ENCODE measurements at regions not wholly inside any gene's neighbourhood (a gene's known extent, or its start where the extent isn't known, plus 50 kb on each side); places are given as distances from the start of the nearest gene placed in this dataset.

GRCh38 chr11:128284634-128285033 lies 302.7 kb downstream of the ETS1 start:
- POLR2A ChIA-PET: no interaction called here
- DNase-seq: no peak
- no peaks in the 10 kb centered on the region; a peak in 2 of 4 replicates for H3K4me1 ChIP-seq (ENCODE audit: control insufficient read depth in 1 of 2, insufficient read depth in 2 of 2, low read depth in 1 of 2, low read length in 1 of 2)
- no peak overlapping the region for H2AFZ ChIP-seq (ENCODE audit: low read depth)
- no peaks in the 10 kb centered on the region for H3K36me3 ChIP-seq (replicated peaks in 1 of 2; ENCODE audit: control insufficient read depth in 1 of 2, insufficient read depth in 2 of 2, low read length in 1 of 2)
- TF ChIP-seq TEAD4 (IDR thresholded peaks at IDR 0.05; ENCODE audit: borderline replicate concordance, insufficient read depth) (no peak), YY1 (IDR thresholded peaks at IDR 0.05; ENCODE audit: low read depth) (no peak), MEF2A (IDR thresholded peaks at IDR 0.05; ENCODE audit: borderline replicate concordance, low read depth) (no peak), SMC3 (IDR thresholded peaks at IDR 0.05; ENCODE audit: low read depth, low read length) (no peak), IRF3 (IDR thresholded peaks at IDR 0.05; ENCODE audit: low read depth, low read length) (no peak), EP300 (IDR thresholded peaks at IDR 0.05; ENCODE audit: borderline replicate concordance in 1 of 2, low read depth in 1 of 2, low read length in 1 of 2) (no peak), CHD2 (IDR thresholded peaks at IDR 0.05; ENCODE audit: low read length, partially characterized antibody) (no peak), FOXM1 (IDR thresholded peaks at IDR 0.05; ENCODE audit: low read depth) (no peak), MAX (IDR thresholded peaks at IDR 0.05; ENCODE audit: low read depth) (no peak), GABPA (IDR thresholded peaks at IDR 0.05; ENCODE audit: low read depth) (no peak), NRF1 (IDR thresholded peaks at IDR 0.05; ENCODE audit: low read depth, low read length) (no peak), RFX5 (IDR thresholded peaks at IDR 0.05; ENCODE audit: low read length) (no peak), RCOR1 (IDR thresholded peaks at IDR 0.05; ENCODE audit: low read length) (no peak), EZH2phosphoT487 (IDR thresholded peaks at IDR 0.05; ENCODE audit: borderline replicate concordance, low read depth) (no peak), CTCF (IDR thresholded peaks at IDR 0.05) (no peak), RXRA (IDR thresholded peaks at IDR 0.05; ENCODE audit: borderline replicate concordance, low read depth) (no peak), ELF1 (IDR thresholded peaks at IDR 0.05) (no peak), PBX3 (IDR thresholded peaks at IDR 0.05) (no peak)
- 86% methylated on average over 4 of the region's 4 CpGs for WGBS (ENCODE audit: low lambda C conversion rate)
- no peaks in the 10 kb centered on the region for H3K79me2 ChIP-seq (ENCODE audit: insufficient read depth)
- CTCF ChIA-PET: interaction anchor here (0.7 to 6.4 kb wide), 5 partner anchors 15 to 348 kb away, joined by 3 to 50 read pairs (median 3); no protein-coding TSS in a partner anchor
- no peaks in the 10 kb centered on the region for H4K20me1 ChIP-seq (ENCODE audit: insufficient read depth)
- H3K4me3 ChIP-seq (ENCODE audit: low read depth in 2 of 2, low read length in 1 of 2): no peak overlapping the region
- H3K4me2 ChIP-seq: no peak overlapping the region
- no peak overlapping the region for H3K27ac ChIP-seq (ENCODE audit: low read depth in 2 of 2, low read length in 1 of 2)
- H3K9me2 ChIP-seq: no peaks in the 10 kb centered on the region
- no peaks in the 10 kb centered on the region for H3K27me3 ChIP-seq (ENCODE audit: insufficient read depth)
- no peaks in the 10 kb centered on the region for H3F3A ChIP-seq (replicated peaks; ENCODE audit: insufficient read depth)
- no peak overlapping the region for H3K9ac ChIP-seq
- H3K9me3 ChIP-seq: no peaks in the 10 kb centered on the region

Data from SK-N-SH (cell line).